ENCODE measurements at regions not wholly inside any gene's neighbourhood (a gene's known extent, or its start where the extent isn't known, plus 50 kb on each side); places are given as distances from the start of the nearest gene placed in this dataset.

- Histone ChIP-seq H3K36me3 (no peaks in the 10 kb centered on the region), H3K9me3 (no peaks in the 10 kb centered on the region), H3K27ac (no peak overlapping the region), H3K4me1 (no peaks in the 10 kb centered on the region), H3K27me3 (no peaks in the 10 kb centered on the region), H3K4me3 (no peak overlapping the region)
- TF ChIP-seq POLR2AphosphoS5 (IDR thresholded peaks at IDR 0.05) (no peak), POLR2A (IDR thresholded peaks at IDR 0.05) (no peak), EP300 (IDR thresholded peaks at IDR 0.05) (no peak), CTCF (IDR thresholded peaks at IDR 0.05) (no peak)
- WGBS, 2 donors, result 70% methylated on average over 3 of the region's 3 CpGs
- DNase-seq (no peak), ATAC-seq (ENCODE audit: low FRiP score in 2 of 2) (no peak)
Observed at GRCh38 chr3:86865506-86865905, 125.4 kb downstream of the VGLL3 start.

GRCh38 chr3:86856711-86857110 lies 134.2 kb downstream of the VGLL3 start:
- ATAC-seq (ENCODE audit: low FRiP score in 2 of 2) (no peak), DNase-seq (no peak)
- Histone ChIP-seq H3K36me3 (no peaks in the 10 kb centered on the region), H3K27me3 (no peaks in the 10 kb centered on the region), H3K9me3 (no peaks in the 10 kb centered on the region), H3K27ac (no peak overlapping the region), H3K4me1 (no peaks in the 10 kb centered on the region), H3K4me3 (no peak overlapping the region)
- 0% methylated on average over 1 of the region's 1 CpG for WGBS, 2 donors
- TF ChIP-seq EP300 (IDR thresholded peaks at IDR 0.05) (no peak), POLR2A (IDR thresholded peaks at IDR 0.05) (no peak), CTCF (IDR thresholded peaks at IDR 0.05) (no peak)

- no peak for TF ChIP-seq EP300 (IDR thresholded peaks at IDR 0.05)
- no peak for TF ChIP-seq CTCF (IDR thresholded peaks at IDR 0.05)
- TF ChIP-seq POLR2AphosphoS5 (IDR thresholded peaks at IDR 0.05), result no peak
- TF ChIP-seq POLR2A (IDR thresholded peaks at IDR 0.05), result no peak
- Histone ChIP-seq H3K4me3 (no peak overlapping the region), H3K27me3 (no peaks in the 10 kb centered on the region), H3K9me3 (no peaks in the 10 kb centered on the region), H3K27ac (no peak overlapping the region), H3K4me1 (no peaks in the 10 kb centered on the region), H3K36me3 (no peaks in the 10 kb centered on the region)
- no peak for ATAC-seq (ENCODE audit: low FRiP score in 2 of 2)
- 73 to 76% methylated on average over 1 of the region's 1 CpG for WGBS, 2 donors
- DNase-seq, result no peak
Observed at GRCh38 chr3:86849991-86850390, 141.0 kb downstream of the VGLL3 start.

GRCh38 chr3:86845726-86846125 lies 145.2 kb downstream of the VGLL3 start:
- H3K27me3 ChIP-seq, result no peaks in the 10 kb centered on the region
- no peak overlapping the region for H3K4me3 ChIP-seq
- H3K27ac ChIP-seq, result no peak overlapping the region
- TF ChIP-seq POLR2A (IDR thresholded peaks at IDR 0.05), result no peak
- no peak for TF ChIP-seq EP300 (IDR thresholded peaks at IDR 0.05)
- ATAC-seq (ENCODE audit: low FRiP score in 2 of 2), result no peak
- 56 to 61% methylated on average over 4 of the region's 4 CpGs for WGBS, 2 donors
- no peaks in the 10 kb centered on the region for H3K9me3 ChIP-seq
- no peaks in the 10 kb centered on the region for H3K4me1 ChIP-seq
- no peak for DNase-seq
- H3K36me3 ChIP-seq, result no peaks in the 10 kb centered on the region

- H3K27me3 ChIP-seq, result no peaks in the 10 kb centered on the region
- H3K4me3 ChIP-seq, result no peak overlapping the region
- H3K27ac ChIP-seq, result no peak overlapping the region
- WGBS, 2 donors, result 74 to 81% methylated on average over 2 of the region's 2 CpGs
- no peaks in the 10 kb centered on the region for H3K36me3 ChIP-seq
- TF ChIP-seq POLR2A (IDR thresholded peaks at IDR 0.05) (no peak), CTCF (IDR thresholded peaks at IDR 0.05) (no peak), POLR2AphosphoS5 (IDR thresholded peaks at IDR 0.05) (no peak), EP300 (IDR thresholded peaks at IDR 0.05) (no peak)
- H3K9me3 ChIP-seq, result no peaks in the 10 kb centered on the region
- no peaks in the 10 kb centered on the region for H3K4me1 ChIP-seq
- ATAC-seq (ENCODE audit: low FRiP score in 2 of 2) (no peak), DNase-seq (no peak)
Observed at GRCh38 chr3:86838927-86839326, 152.0 kb downstream of the VGLL3 start.
